ENCODE measurements at regions not wholly inside any gene's neighbourhood (a gene's known extent, or its start where the extent isn't known, plus 50 kb on each side); places are given as distances from the start of the nearest gene placed in this dataset.

GRCh38 chr10:114885443-114885842, 52.6 kb upstream of the TRUB1 start:
- Histone ChIP-seq H3K36me3 (ENCODE audit: control insufficient read depth, insufficient read depth, low read length) (no peaks in the 10 kb centered on the region), H3K9me3 (ENCODE audit: control insufficient read depth, low read depth, low read length) (no peaks in the 10 kb centered on the region), H3K4me1 (ENCODE audit: control insufficient read depth, insufficient read depth, low read length) (peaks cover 8% of the 10 kb centered on the region), H3K4me3 (ENCODE audit: low read length) (no peak overlapping the region), H3K27me3 (ENCODE audit: control insufficient read depth, insufficient read depth, low read length) (no peaks in the 10 kb centered on the region), H3K27ac (ENCODE audit: low read length) (no peak overlapping the region)
- no CpG with 5 or more reads among the region's 2 CpGs for WGBS (ENCODE audit: insufficient coverage, low lambda C conversion rate)
- DNase-seq, result no peak
